Epithelial cell of proximal tubule (primary cell): ENCODE measurements at regions not wholly inside any gene's neighbourhood (a gene's known extent, or its start where the extent isn't known, plus 50 kb on each side); places are given as distances from the start of the nearest gene placed in this dataset.

ENCODE experiments used
- DNase-seq: peaks from one replicate; pipeline ENCODE4 v3.0.0-alpha.2; 2011; ENCODE audit warnings: low read depth
- H3K4me3 ChIP-seq: 2 replicates; pipeline ENCODE4 v1.5.1; 2011; ENCODE audit warnings: low read depth, mild to moderate bottlenecking, low read length
- CTCF ChIP-seq: conservative IDR thresholded peaks from 2 replicates; pipeline ENCODE4 v1.5.1; 2012; ENCODE audit warnings: low read depth, mild to moderate bottlenecking, low read length

- H3K4me3 ChIP-seq = no peak overlapping the region
- TF ChIP-seq CTCF = peak; percentile 55
- DNase-seq = no peak
Measured at GRCh38 chr3:99551520-99551919, 86.9 kb upstream of the COL8A1 start.

- no peak for TF ChIP-seq CTCF
- DNase-seq = no peak
- no peak overlapping the region for H3K4me3 ChIP-seq
Measured at GRCh38 chr3:99549957-99550603, 88.3 kb upstream of the COL8A1 start.

- DNase-seq = no peak
- TF ChIP-seq CTCF = no peak
- H3K4me3 ChIP-seq = no peak overlapping the region
Measured at GRCh38 chr3:99549220-99549619, 89.2 kb upstream of the COL8A1 start.

- no peak overlapping the region for H3K4me3 ChIP-seq
- no peak for DNase-seq
- no peak for TF ChIP-seq CTCF
Measured at GRCh38 chr3:99548674-99549073, 89.7 kb upstream of the COL8A1 start.

- DNase-seq = no peak
- no peak overlapping the region for H3K4me3 ChIP-seq
- TF ChIP-seq CTCF = no peak
Measured at GRCh38 chr3:99545941-99546580, 92.3 kb upstream of the COL8A1 start.

GRCh38 chr3:99544786-99545281, 93.6 kb upstream of the COL8A1 start:
- no peak for TF ChIP-seq CTCF
- no peak for DNase-seq
- H3K4me3 ChIP-seq = no peak overlapping the region

GRCh38 chr3:99543796-99544195, 94.6 kb upstream of the COL8A1 start:
- H3K4me3 ChIP-seq = no peak overlapping the region
- no peak for DNase-seq
- no peak for TF ChIP-seq CTCF
